Stimulated activated CD4-positive, alpha-beta T cell treated with anti-CD3 and anti-CD28 coated beads, Interleukin-4, amount 100 ng/mL, for 24 hours (primary cell): ENCODE measurements at regions not wholly inside any gene's neighbourhood (a gene's known extent, or its start where the extent isn't known, plus 50 kb on each side); places are given as distances from the start of the nearest gene placed in this dataset.
A peak's percentile ranks its signal among the peaks of the same experiment; 100 is the strongest.
"Not testable (repeated sequence)": the region's sequence is repeated elsewhere in the genome, so short reads cannot be mapped to it uniquely, and the experiment has no call there.

Experiments used
- DNase-seq: peaks from one replicate; pipeline ENCODE4 v3.0.0-alpha.2; 2020

GRCh38 chr6:26957399-26958127, 289.9 kb upstream of the PRSS16 start:
- DNase-seq, result not testable (repeated sequence)

DNA sequence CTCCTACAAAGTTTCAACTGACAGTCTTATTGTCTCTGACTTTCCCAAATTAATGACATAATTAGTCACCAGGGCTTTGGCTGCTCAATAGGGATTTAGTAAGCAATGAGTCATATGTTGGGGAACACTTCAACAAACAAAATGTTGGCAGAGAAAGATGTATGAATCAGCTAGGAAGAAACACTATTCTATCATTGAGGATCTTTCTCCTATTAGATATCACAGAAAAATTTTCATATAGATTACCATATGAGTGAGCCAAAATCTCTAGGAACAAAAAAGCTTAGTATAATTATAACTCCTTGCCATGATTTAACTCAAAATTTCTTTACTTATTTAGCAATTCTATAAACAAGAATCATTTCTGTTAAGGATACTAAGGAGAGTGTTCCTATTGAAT, 286.3 kb upstream of the PRSS16 start:
- not testable (repeated sequence) for DNase-seq

DNA sequence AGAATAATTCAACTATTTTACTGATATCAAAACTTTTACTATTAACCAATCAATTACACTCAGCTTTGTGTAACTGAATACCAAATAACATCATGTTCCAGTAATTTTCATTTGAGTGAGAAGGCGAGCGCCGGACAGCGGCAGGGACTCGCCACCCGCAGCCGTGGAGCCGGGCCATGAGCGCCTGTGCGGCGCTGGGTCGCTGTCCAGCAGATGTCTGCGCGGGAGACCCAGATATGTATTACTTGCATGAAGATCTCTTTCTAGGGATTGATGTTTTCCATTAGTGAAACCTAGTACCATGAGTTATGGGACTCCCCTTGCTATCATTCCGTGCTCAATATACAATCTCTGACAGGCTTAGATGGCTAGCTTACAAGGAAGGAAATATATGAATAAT, 245.1 kb upstream of the PRSS16 start:
- no peak for DNase-seq

DNA sequence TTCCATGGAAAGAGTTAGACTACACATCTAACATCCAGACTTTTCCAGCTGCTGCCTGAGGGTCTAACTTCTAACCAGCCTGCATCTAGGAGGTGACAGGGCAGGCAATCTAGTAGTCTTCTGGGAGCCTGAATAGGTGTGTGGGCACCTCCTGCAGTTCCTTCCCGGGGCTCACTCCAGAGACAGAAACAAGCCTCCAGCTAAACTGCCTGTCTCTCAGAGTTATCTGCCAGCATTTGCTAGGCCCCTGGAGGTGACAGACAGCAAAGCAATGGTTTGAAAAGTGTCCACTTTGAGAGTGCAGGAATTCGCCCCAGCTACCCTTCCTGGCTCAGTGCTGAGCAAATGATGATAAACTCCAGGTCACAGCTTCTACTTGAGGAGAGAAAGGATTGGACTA, 240.5 kb upstream of the PRSS16 start:
- DNase-seq, result no peak

- DNase-seq, result not testable (repeated sequence)
Observed at GRCh38 chr6:27008613-27009012, 238.9 kb upstream of the PRSS16 start.

DNA sequence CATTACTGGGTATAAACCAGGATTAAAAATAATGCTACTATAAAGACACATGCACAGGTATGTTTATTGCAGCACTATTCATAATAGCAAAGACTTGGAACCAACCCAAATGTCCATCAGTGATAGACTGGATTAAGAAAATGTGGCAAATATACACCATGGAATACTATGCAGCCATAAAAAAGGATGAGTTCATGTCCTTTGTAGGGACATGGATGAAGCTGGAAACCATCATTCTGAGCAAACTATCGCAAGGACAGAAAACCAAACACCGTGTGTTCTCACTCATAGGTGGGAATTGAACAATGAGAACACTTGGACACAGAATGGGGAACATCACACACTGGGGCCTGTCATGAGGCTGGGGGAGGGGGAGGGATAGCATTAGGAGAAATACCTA, 233.4 kb upstream of the PRSS16 start:
- DNase-seq, result not testable (repeated sequence)

GRCh38 chr6:27016689-27017088, 230.8 kb upstream of the PRSS16 start:
- DNase-seq, result no peak

GRCh38 chr6:27018401-27018800, 229.1 kb upstream of the PRSS16 start:
- DNase-seq, result not testable (repeated sequence)

GRCh38 chr6:27019651-27020552, 227.6 kb upstream of the PRSS16 start:
- DNase-seq, result peak; percentile 46

DNA sequence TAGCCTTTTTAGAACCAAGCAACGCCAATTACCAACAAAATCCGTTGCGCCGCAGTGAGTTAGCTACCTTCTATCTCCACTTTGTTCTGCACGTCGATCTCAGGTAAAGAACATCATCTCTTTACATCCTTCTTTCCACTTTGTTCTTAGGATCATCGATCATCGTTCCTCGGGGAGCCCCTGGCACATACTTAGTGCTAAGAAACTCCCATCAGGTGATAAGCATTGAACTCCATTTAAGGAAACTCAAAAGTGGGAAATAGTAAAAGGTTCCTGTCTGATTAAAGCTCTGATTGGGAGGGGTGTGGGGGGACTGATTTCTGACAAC, 227.0 kb upstream of the PRSS16 start:
- DNase-seq, result no peak

DNA sequence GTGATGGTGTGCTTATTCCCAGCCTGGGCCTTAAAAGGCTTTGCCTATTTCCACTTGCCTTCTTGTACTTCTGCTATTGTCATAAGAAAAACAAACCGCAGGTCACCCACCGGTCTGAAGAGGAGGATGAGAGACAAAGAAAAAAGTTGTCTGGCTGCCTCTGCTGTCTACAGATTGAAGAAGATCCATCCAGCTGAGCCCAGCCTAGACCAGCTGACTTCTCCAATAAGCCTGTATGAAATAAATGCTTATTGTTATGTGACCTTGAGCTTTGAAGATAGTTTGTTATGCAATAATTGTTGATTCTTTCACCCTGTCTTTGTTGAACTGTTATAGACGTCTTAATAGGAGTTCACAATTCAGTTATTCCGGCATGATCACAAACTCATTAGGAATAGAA, 223.8 kb upstream of the PRSS16 start:
- no peak for DNase-seq

DNA sequence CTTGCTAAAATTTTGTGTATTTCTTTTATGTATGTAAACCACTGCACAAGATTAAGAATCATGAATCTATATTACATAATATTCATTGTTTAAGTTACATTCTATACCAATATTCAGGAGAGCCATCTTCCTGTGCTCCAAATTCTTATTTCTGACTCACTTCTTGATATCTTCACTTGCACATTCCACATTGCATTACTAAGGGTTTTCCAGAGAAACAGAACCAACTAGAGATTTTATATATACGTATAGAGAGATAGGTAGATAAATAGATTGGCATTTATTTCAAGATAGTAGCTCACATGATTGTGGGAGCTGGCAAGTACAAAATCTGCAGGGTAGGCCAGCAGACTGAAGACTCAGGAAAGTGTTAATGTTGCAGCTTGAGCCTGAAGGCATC, 222.2 kb upstream of the PRSS16 start:
- DNase-seq, result no peak

DNA sequence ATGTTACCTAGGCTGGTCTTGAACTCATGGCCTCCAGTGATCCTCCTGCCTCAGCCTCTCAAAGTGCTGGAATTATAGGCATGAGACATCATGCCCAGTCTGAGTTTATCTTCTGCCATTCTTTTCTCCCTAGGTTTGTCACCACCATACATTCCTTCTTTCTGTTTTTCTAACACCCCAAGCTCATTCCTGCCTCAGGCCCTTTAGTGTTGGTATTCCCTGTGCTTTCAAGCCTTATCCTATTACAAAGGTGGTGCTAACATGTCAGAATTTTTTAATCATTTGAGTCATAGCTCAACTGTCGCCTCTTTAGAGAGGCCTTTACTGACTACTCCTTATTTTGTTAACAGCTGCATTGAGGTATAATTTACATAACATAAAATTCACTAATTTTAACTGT, 221.1 kb upstream of the PRSS16 start:
- no peak for DNase-seq

DNA sequence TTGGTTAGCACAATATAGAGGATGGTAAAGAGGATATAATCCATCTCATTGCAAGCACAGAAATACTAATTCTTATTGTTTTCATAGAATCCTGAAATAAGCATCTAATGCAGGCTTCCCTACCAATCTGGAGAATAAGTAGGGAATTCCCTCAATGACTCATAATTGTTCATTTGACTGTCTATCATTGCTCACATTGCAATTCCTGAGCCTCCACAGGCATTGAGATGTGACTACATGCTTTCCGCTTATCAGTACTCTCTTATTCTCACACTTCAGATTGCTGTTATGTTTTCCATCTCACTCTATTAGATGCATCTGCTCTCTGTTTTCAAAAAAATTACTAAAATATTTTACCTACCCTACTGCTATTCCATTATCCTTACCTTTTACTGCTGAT, 216.2 kb upstream of the PRSS16 start:
- DNase-seq, result no peak

DNA sequence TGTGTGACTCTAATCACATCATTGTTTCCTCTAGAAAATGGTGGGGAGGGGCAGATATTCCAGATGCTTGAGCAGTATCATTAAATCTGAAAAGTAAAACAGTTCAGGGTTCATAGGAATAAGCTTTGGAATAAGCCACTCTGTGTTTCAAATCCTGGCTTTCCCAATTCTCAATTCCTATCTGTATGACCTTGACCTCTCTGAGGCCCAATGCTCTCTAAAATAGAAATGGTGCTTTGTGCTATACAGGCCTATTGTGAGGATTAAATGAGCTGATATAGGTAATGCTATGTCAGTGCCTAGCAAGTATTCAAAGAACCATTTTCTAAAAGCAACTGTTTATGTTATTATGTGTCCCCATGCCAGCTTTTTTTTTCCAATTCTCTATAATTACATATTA, 209.0 kb upstream of the PRSS16 start:
- no peak for DNase-seq

- no peak for DNase-seq
Observed at GRCh38 chr6:27040244-27041042, 207.1 kb upstream of the PRSS16 start.

GRCh38 chr6:27043244-27043643, 204.3 kb upstream of the PRSS16 start:
- no peak for DNase-seq

DNA sequence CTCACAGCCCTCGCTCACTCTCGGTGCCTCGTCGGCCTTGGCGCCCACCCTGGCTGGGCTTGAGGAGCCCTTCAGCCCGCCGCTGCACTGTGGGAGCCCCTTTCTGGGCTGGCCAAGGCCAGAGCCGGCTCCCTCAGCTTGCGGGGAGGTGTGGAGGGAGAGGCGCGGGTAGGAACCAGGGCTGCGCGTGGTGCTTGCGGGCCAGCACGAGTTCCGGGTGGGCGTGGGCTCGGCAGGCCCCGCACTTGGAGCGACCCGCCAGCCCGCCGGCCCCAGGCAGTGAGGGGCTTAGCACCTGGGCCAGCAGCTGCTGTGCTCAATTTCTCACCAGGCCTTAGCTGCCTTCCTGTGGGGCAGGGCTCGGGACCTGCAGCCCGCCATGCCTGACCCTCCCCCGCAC, 202.4 kb upstream of the PRSS16 start:
- DNase-seq, result not testable (repeated sequence)

DNA sequence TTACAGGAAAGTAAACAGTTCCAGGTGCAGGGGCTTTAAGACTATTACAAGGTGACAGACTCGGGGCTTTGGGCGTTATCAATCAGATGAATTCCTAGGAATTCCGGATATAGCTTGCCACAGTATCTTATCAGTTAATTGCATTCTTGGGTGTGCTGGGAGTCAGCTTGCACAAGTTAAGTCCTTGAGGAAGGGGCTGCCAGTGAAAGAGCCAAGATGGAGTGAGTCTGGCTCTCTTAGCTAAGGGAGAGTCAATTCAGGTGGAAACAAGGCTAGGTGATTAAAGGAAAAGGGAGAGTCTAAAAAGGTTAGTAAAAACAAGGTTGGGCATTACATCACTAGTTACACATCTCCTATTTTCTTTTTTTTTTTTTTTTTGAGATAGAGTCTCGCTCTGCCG, 199.8 kb upstream of the PRSS16 start:
- DNase-seq, result not testable (repeated sequence)

- no peak for DNase-seq
Observed at GRCh38 chr6:27049863-27050781, 197.4 kb upstream of the PRSS16 start.

DNA sequence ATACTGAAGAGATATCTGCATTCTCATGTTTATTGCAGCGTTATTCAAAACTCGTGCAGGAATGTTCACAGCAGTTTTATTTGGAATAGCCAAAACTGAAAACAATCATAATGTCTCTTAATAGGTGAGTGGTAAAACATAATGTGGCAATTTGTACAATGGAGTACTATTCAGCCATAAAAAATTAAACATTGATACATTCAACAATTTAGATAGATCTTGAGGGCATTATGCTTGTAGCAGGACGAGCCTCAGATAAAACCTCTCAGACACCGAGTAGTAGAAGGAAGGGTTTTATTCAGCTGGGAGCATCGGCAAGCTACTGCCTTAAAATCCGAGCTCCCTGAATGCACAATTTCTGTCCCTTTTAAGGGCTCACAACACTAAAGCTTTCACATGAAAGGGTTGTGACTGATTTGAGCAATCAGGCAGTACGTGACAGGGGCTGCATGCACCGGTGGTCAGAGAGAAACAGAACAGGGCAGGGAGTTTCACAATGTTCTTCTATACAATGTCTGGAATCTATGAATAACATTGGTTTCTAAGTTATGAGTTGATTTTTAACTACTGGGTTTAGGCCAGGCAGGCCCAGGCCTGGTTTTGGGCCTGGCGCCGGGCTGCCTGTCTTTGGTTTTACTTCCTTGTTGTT, 195.3 kb upstream of the PRSS16 start:
- not testable (repeated sequence) for DNase-seq

DNA sequence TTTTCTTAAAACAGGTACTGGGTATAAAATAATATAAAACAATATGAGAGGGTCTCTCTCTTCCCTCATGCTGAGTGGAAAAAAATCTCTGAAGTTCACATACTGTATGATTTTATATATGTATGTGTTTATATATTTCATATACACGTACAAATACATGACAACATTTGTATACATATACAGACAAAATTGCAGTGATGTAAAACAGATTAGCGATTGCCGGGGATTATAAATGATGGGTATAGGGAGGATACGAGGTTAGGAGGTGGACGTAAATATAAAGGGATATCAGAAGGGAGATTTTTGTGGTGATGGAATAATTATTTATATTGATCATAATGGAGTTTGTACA, 194.8 kb upstream of the PRSS16 start:
- DNase-seq, result no peak
